NT2/D1 (cell line): ENCODE measurements at regions not wholly inside any gene's neighbourhood (a gene's known extent, or its start where the extent isn't known, plus 50 kb on each side); places are given as distances from the start of the nearest gene placed in this dataset.

Experiments used
- SUZ12 ChIP-seq: IDR thresholded peaks from 2 replicates; pipeline ENCODE4 v1.6.1; 2011; ENCODE audit not compliant: insufficient read length, insufficient read depth; ENCODE audit errors: extremely low read depth
- YY1 ChIP-seq: IDR thresholded peaks from 2 replicates; pipeline ENCODE4 v1.6.1; 2011; ENCODE audit not compliant: insufficient read length, insufficient read depth
- ZNF274 ChIP-seq: IDR thresholded peaks from 2 replicates; pipeline ENCODE4 v1.6.1; 2011; ENCODE audit warnings: mild to moderate bottlenecking, low read depth, low read length

DNA sequence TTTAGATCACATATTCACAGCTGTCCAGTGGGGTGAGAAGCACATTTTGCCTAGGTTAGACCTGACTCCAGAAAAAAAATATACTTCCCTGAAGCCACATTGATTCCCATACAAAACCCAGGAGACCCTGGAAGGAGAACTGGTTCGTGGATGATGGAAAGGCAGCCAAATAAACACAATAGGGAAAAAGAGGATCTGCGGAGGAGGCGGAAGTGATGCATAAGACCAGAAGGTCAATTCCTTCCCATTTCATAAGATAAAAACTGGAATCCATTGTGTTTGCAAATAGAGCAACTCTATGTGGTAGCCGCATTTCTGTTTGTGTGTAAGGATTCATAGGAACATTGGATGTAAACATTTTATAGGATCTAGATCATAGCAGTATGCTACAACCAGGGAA is 781.9 kb upstream of the GRM7 start:
- TF ChIP-seq ZNF274 (no peak), SUZ12 (no peak), YY1 (no peak)
